IPS DF 19.7 (cell line): ENCODE measurements at regions not wholly inside any gene's neighbourhood (a gene's known extent, or its start where the extent isn't known, plus 50 kb on each side); places are given as distances from the start of the nearest gene placed in this dataset.
A peak's percentile ranks its signal among the peaks of the same experiment; 100 is the strongest.
"Not testable (repeated sequence)": the region's sequence is repeated elsewhere in the genome, so short reads cannot be mapped to it uniquely, and the experiment has no call there.

ENCODE experiments used
- DNase-seq: peaks from one replicate; pipeline ENCODE4 v3.0.0-alpha.2; 2013; ENCODE audit warnings: low read depth, low spot score

DNA sequence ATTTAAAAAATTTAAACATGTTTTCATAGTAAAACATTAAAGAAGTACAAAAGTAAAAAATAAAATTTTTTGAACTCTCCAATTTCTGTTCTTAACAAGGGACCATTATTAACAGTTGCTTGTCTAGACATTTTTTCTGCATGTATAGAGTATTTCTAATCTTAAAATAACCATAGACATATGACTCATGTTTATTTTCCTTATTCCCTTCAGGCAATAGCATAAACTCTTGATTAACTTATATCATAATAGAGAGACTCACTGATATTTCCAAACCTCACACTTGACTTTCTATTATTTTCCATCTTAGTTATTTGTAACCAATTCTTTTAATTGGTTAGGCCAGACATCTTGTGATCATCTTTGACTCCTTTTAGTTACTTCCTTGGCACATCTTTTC, 325.6 kb upstream of the SOX14 start:
- DNase-seq = no peak

DNA sequence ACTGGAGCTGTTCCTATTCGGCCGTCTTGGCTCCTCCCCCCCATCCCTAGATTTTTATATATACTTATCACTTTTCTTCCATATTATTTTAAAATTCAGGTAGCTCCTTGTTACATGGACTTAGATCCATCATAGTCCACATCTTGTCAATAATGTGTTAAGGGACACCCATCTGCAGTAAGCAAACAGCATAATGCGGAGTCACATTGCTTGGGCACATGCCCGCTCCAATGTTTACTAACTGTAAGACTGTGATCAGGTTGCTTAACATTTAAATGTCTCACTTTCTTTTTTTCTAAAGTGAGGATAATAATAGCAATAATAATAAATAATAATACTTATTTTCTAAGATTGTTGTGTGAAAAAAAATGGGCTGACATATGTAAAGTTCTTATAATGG, 303.2 kb upstream of the SOX14 start:
- no peak for DNase-seq

DNA sequence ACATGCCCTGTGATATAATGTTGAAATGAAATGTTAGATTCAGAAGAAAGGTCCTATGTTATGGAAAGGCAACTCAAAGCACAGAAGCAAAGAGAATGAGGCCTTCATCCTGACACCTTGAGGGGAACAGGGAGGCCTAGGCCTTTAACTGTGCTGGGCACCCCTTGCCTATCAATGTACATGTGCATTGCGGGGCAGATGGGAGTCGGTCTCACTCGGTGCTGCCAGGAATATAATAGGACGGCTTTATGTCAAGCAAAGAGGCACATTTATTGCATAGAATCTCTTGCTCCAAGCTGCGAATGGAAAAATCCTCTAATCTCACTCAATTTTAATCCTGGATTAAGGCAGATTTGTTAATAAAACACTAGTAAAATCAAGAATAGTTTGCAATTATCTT, 301.0 kb upstream of the SOX14 start:
- no peak for DNase-seq

GRCh38 chr3:137464341-137464740, 299.8 kb upstream of the SOX14 start:
- DNase-seq = no peak

DNA sequence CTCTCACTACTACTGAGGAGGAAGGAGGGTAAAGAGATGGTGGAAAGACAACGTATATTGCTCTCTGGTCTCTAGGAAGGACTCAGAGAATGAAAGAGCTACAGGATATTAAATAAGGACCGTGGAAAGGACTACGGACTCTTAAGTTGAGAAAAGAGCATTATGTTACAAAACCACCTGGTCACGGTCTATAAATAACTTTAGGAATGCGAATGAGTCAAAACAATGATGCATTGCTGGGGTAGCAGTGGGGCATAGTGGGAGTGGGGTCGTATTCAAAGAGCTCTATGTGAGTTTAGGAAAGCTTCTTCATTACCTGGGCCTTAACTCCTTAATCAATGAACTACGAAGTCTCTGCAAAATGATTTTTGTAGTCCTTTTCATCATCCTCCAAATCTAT, 295.7 kb upstream of the SOX14 start:
- DNase-seq = no peak

GRCh38 chr3:137469263-137469662, 294.9 kb upstream of the SOX14 start:
- no peak for DNase-seq

DNA sequence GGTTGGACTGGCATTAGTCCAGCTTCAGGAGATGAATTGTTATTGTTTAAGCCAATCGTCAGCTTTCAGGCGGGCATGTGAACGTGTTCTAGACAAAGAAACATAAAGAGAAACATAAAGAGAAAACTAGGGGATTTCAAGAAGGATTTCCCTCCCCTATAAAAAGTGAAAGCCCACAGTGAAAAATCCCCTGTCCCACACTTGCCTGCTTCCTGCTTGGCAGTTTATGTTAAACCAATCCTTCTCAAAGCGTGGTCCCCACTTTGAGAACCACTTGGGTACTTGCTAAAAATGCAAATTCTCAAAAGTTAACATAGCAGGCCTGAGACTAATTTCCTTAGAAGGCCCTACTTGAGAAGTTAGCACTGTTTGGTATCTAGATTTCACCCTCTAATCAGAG, 293.0 kb upstream of the SOX14 start:
- DNase-seq = no peak

- no peak for DNase-seq
Measured at GRCh38 chr3:137471558-137472204, 292.4 kb upstream of the SOX14 start.

DNA sequence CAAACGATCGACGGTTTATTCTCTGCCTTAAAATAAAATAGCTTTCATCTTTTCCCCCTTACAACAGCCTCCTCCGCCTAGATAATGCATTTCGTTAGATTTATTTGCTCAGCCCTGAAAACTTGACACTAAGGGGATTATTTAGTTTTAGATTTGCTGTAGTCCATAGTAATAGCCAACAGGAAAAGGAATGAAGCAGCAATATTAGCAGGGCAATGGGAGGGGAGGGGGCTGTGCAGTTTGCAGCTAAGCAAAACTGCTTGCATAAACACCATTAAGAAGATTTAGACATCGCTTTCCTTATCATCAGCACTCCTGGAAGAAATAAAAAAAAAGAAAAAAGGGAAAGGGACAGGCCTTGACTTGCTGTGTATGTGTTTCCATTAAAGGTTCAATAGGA, 286.5 kb upstream of the SOX14 start:
- DNase-seq = no peak

DNA sequence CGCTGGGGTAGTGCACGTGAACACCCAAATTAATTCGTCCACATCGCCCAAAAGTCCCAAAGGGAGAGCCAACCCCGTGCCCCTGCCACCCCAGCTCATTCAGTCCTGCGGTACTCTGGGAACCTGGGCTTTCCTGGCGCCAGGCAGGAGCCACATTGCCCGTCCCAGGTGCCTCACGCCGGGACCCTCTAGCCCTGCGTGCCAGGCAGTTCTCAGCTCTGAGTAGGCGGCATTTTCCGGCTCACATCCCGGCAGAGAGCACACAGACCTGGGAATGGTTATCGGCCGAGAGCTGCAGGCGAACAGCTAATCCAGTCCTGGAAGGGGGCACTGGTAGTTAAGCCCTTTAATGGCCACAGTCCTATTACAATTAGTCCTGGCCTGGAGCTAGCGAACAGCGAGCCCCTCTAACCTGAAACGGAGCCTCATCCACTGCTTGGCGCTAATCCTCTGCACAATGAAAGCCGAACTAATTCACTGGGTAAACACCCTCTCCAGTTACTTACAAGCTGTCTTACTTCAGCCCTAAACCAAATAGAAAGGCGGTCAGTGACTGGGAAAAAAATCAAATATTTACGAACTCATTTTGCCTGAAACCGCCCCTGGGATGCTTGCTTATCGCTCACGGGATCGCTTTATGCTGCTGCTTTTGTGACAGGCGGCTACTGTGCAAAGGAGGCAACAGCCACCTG, 254.6 kb upstream of the SOX14 start:
- DNase-seq = no peak

DNA sequence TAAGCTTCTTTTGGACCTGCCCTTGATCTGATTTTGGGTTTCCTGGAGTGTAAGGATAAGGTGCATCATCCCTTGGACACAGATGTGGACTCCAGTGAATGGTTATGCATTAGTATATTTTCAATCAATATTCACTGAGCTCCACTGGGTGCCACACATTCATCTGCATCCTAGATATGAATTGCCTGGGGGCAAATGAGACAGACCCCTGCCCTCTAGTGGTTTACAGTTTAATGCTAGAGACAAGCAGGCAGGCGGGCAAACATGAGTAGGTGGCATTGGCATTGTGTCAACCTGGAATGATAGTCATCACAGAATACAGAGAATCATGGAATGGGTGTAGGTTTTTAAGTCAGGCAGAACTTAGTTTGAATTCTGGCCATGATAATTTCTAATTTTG, 252.5 kb upstream of the SOX14 start:
- DNase-seq = no peak

DNA sequence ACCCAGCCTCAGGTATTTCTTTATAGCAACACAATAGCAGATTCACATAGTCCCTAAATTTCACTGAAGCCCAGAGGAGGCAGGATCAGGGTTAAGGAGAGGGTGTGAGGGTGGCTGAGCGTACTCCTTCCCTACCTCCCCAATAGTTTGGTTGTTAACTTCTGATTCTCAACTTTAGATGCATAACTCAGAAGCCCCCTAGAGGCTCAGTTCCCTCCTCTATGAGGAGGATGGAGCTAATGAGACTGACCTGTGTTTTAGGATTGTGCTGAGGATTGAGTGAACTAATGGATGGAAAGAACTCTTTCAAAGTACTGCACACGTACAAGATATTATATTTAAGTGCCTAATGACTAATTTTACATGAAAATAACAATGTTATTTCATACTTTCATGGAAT, 249.3 kb upstream of the SOX14 start:
- DNase-seq = no peak

GRCh38 chr3:137519602-137520001, 244.5 kb upstream of the SOX14 start:
- no peak for DNase-seq

- DNase-seq = no peak
Measured at GRCh38 chr3:137524751-137525150, 239.4 kb upstream of the SOX14 start.

DNA sequence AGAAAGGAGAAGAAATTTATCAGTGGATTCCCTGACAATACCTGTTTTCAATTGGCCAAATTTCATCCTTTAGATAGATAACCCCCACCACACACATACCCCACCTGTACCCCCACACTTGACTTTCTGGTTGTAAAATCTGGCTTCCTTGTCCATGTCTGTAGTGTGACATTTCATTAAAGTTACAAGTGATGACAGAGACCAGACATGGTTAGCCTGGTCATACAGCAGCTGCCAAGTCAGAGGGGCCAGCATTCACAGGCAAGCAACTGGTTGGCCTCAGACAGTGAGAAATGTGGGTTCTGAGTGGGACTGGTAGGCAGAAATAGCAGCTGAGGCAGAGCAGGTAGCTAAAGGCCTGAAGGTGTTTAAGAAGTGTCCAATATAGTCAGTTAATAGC, 238.6 kb upstream of the SOX14 start:
- no peak for DNase-seq

GRCh38 chr3:137542049-137542448, 222.1 kb upstream of the SOX14 start:
- DNase-seq = no peak

DNA sequence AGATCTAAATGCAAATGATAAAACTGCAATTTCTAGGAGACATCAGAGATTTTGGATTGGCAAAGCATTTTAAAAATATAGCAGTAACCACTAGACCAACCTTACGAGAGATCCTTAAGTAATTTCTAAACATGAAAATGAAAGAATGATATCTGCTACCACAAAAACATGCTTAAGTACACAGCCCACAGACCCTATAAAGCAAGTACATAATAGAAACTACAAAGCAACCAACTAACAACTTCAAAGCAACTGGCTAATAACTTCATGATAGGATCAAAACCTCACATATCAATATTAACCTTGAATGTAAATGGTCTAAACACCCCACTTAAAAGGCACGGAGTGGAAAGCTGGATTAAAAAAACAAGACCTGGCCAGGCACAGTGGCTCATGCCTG, 209.9 kb upstream of the SOX14 start:
- no peak for DNase-seq

GRCh38 chr3:137568880-137569279, 195.2 kb upstream of the SOX14 start:
- no peak for DNase-seq

DNA sequence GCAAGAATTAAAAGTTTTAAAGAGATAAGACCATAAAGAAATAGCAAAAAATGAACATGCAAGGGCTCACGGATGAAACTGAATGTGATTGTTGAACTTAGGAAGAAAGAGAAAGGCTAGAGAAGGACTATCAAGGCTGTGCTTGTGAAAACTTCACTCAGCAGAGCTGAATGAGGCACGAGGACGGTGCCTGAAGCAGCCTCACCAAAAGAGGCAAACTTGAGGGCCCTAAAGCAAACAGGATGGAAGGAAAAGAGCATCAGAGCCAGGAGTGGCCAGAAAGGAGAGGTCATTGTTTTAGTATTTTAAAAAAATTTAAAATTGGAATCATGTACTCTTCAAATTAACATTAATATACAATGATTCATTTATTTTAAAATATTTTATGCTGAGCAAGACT, 191.2 kb upstream of the SOX14 start:
- DNase-seq = no peak

DNA sequence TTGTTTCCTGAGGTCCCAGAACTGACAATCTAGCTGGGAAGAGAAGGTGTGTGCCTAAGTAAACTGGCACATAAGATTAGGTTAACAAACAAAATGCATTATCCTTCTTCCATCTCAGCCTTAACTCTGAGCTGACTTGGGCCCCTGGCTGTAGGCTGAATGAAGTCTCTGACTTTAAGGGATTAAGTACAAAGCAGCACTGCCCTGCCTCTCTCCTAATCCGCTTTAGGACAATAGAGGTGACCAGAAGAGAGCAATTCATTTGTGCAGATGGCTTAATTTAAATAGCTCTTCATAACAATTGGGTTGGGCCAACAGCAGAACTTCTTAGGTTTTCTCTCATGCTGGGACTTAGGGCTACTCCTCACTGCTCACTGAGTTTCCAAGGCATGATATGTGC, 181.6 kb upstream of the SOX14 start:
- DNase-seq = peak; percentile 65

GRCh38 chr3:137583256-137583655, 180.9 kb upstream of the SOX14 start:
- DNase-seq = no peak

GRCh38 chr3:137588871-137589270, 175.2 kb upstream of the SOX14 start:
- no peak for DNase-seq

- not testable (repeated sequence) for DNase-seq
Measured at GRCh38 chr3:137595415-137595814, 168.7 kb upstream of the SOX14 start.

DNA sequence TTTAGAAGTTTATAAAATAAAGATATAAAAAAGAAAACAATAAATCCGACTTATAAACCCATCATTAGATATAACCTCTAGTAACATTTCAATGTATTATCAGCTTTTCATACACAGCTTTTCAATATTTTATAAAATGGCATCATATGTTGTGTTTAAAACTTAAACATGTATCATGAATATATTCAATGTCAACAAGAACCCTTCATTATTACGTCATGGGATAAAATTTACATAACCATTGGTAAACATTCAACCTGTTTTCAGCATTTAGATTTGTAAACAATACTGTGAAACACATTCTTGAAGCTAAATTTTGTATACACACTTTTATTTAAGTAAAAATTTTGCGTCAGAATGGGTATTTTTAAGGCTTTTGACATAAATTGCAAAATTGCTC, 153.4 kb upstream of the SOX14 start:
- DNase-seq = no peak
